CD14-positive monocyte (primary cell): ENCODE measurements at regions not wholly inside any gene's neighbourhood (a gene's known extent, or its start where the extent isn't known, plus 50 kb on each side); places are given as distances from the start of the nearest gene placed in this dataset.

Source experiments
- DNase-seq, 3 donors: peaks; one replicate each; pipeline ENCODE4 v3.0.0-alpha.2; 2011 to 2022
- H2AFZ ChIP-seq: 2 replicates; pipeline ENCODE4 v1.6.0; 2012; ENCODE audit warnings: mild to moderate bottlenecking, low read depth, low read length, inconsistent platforms; ENCODE audit not compliant: insufficient read depth, poor library complexity, severe bottlenecking
- H3K27ac ChIP-seq, 2 donors: 1 replicate in 1 of 2; 2 replicates in 1 of 2; pipeline ENCODE4 v1.5.1; 2012 to 2013; ENCODE audit warnings: low read length in 2 of 2, control low read depth in 1 of 2, inconsistent platforms in 1 of 2, low read depth in 1 of 2, mild to moderate bottlenecking in 1 of 2
- H3K27me3 ChIP-seq, 2 donors: one replicate each; pipeline versions ENCODE4 v1.6.0 to v1.6.1; 2011 to 2013; ENCODE audit warnings: low read length in 2 of 2; ENCODE audit not compliant: control insufficient read depth in 2 of 2, insufficient read depth in 2 of 2
- H3K36me3 ChIP-seq, 2 donors: replicated peaks in 1 of 2; 1 replicate in 1 of 2; 2 replicates in 1 of 2; pipeline versions ENCODE4 v1.5.1 to v1.6.1; 2012 to 2013; ENCODE audit warnings: low read length in 2 of 2, control low read depth in 1 of 2, inconsistent platforms in 1 of 2, mild to moderate bottlenecking in 1 of 2; ENCODE audit not compliant: insufficient read depth in 2 of 2, control insufficient read depth in 1 of 2
- H3K4me1 ChIP-seq, 2 donors: 1 replicate in 1 of 2; 2 replicates in 1 of 2; pipeline versions ENCODE4 v1.5.1 to v1.6.1; 2012 to 2013; ENCODE audit warnings: low read length in 2 of 2, control low read depth in 1 of 2, inconsistent platforms in 1 of 2, mild to moderate bottlenecking in 1 of 2, moderate library complexity in 1 of 2; ENCODE audit not compliant: insufficient read depth in 2 of 2, control insufficient read depth in 1 of 2
- H3K4me2 ChIP-seq: replicated peaks from 2 replicates; pipeline ENCODE3; 2012; ENCODE audit warnings: low read length, moderate library complexity, mild to moderate bottlenecking; ENCODE audit not compliant: poor library complexity, severe bottlenecking; ENCODE audit errors: extremely low read depth
- H3K4me3 ChIP-seq, 3 experiments: fragments of 200-600 bp in 1 of 3; sonication (generic) in 1 of 3; replicated peaks in 1 of 3; 1 replicate in 2 of 3; 2 replicates in 1 of 3; pipeline ENCODE4 v1.5.1; 2011 to 2013; ENCODE audit warnings: low read length in 3 of 3, mild to moderate bottlenecking in 3 of 3, control low read depth in 2 of 3, low read depth in 2 of 3, inconsistent platforms in 1 of 3, moderate library complexity in 1 of 3
- H3K79me2 ChIP-seq: 2 replicates; pipeline ENCODE4 v1.6.0; 2012; ENCODE audit warnings: mild to moderate bottlenecking, control low read depth, inconsistent platforms, low read length, moderate library complexity; ENCODE audit not compliant: insufficient read depth
- H3K9ac ChIP-seq: 2 replicates; pipeline ENCODE4 v1.6.0; 2017; ENCODE audit warnings: low read length, mild to moderate bottlenecking; ENCODE audit not compliant: insufficient read depth, poor library complexity, severe bottlenecking
- H3K9me3 ChIP-seq, 2 donors: replicated peaks in 1 of 2; 1 replicate in 1 of 2; 2 replicates in 1 of 2; pipeline versions ENCODE4 v1.5.1 to v1.6.1; 2012 to 2013; ENCODE audit warnings: low read length in 2 of 2, control low read depth in 1 of 2; ENCODE audit not compliant: control insufficient read depth in 1 of 2, insufficient read depth in 1 of 2
- H4K20me1 ChIP-seq: 2 replicates; pipeline ENCODE4 v1.6.0; 2012; ENCODE audit warnings: mild to moderate bottlenecking, low read length, control low read depth, moderate library complexity; ENCODE audit not compliant: insufficient read depth
- H3K27ac Mint-ChIP-seq, 7 donors: one replicate each; pipeline ENCODE4 v1.8.0; 2020; ENCODE audit warnings: mild to moderate bottlenecking in 7 of 7, mixed read lengths in 7 of 7, moderate library complexity in 6 of 7, inconsistent platforms in 2 of 7
- H3K27me3 Mint-ChIP-seq, 3 donors: one replicate each; pipeline ENCODE4 v1.8.0; 2021 to 2022; ENCODE audit warnings: low read depth in 3 of 3, mild to moderate bottlenecking in 3 of 3, mixed read lengths in 3 of 3, moderate library complexity in 3 of 3, inconsistent platforms in 1 of 3
- H3K36me3 Mint-ChIP-seq, 2 donors: one replicate each; pipeline ENCODE4 v1.8.0; 2020; ENCODE audit warnings: mixed read lengths in 2 of 2, inconsistent platforms in 1 of 2, mild to moderate bottlenecking in 1 of 2
- H3K4me1 Mint-ChIP-seq: one replicate; pipeline ENCODE4 v1.8.0; 2020; ENCODE audit warnings: mild to moderate bottlenecking, mixed read lengths
- H3K4me3 Mint-ChIP-seq, 2 donors: one replicate each; pipeline ENCODE4 v1.8.0; 2020; ENCODE audit warnings: mild to moderate bottlenecking in 2 of 2, mixed read lengths in 2 of 2, moderate library complexity in 1 of 2
- H3K9me3 Mint-ChIP-seq, 7 donors: one replicate each; pipeline ENCODE4 v1.8.0; 2020 to 2022; ENCODE audit warnings: mixed read lengths in 7 of 7, mild to moderate bottlenecking in 6 of 7, moderate library complexity in 6 of 7, inconsistent platforms in 2 of 7
- CTCF ChIP-seq: fragments of 200-600 bp; IDR thresholded peaks from one replicate; pipeline ENCODE4 v1.8.0; 2022; ENCODE audit warnings: antibody characterized with exemption, mild to moderate bottlenecking
- WGBS: methylation state at CpG from one replicate; pipeline ENCODE4 v1.1.5; 2013; ENCODE audit warnings: missing lambda C conversion rate; ENCODE audit not compliant: insufficient coverage; 5-methylcytosine and 5-hydroxymethylcytosine counted together
- intact Hi-C, 2 donors: fragments of 100-400 bp; cut with micrococcal nuclease; formaldehyde crosslinking; loops; one replicate each; pipeline versions ENCODE4 v1.15.0 to v1.15.1; 2023

GRCh38 chr1:29931477-29932175 lies 695.3 kb downstream of the PTPRU start:
- no peaks in the 10 kb centered on the region for H3K9me3 Mint-ChIP-seq
- intact Hi-C loops = no loop called here
- Histone ChIP-seq H3K9me3 (no peaks in the 10 kb centered on the region), H3K36me3 (no peaks in the 10 kb centered on the region), H3K9ac (no peak overlapping the region), H3K4me1 (no peaks in the 10 kb centered on the region), H2AFZ (no peak overlapping the region), H3K27ac (no peak overlapping the region), H4K20me1 (no peaks in the 10 kb centered on the region), H3K4me2 (no peak overlapping the region), H3K27me3 (no peaks in the 10 kb centered on the region), H3K4me3 (no peak overlapping the region), H3K79me2 (no peaks in the 10 kb centered on the region)
- H3K4me1 Mint-ChIP-seq = peaks cover 3% of the 10 kb centered on the region
- no peak overlapping the region for H3K27ac Mint-ChIP-seq
- peaks cover 4 to 6% (median 4%) of the 10 kb centered on the region in 3 donors for H3K27me3 Mint-ChIP-seq
- 70% methylated on average over 8 of the region's 13 CpGs for WGBS
- DNase-seq = no peak
- H3K36me3 Mint-ChIP-seq = no peaks in the 10 kb centered on the region
- no peak overlapping the region for H3K4me3 Mint-ChIP-seq
- TF ChIP-seq CTCF = no peak

GRCh38 chr1:29925058-29925457 lies 688.7 kb downstream of the PTPRU start:
- Histone ChIP-seq H3K79me2 (no peaks in the 10 kb centered on the region), H2AFZ (no peak overlapping the region), H4K20me1 (no peaks in the 10 kb centered on the region), H3K36me3 (no peaks in the 10 kb centered on the region), H3K9ac (no peak overlapping the region), H3K9me3 (no peaks in the 10 kb centered on the region), H3K4me2 (no peak overlapping the region), H3K4me1 (no peaks in the 10 kb centered on the region), H3K4me3 (no peak overlapping the region), H3K27ac (no peak overlapping the region), H3K27me3 (no peaks in the 10 kb centered on the region)
- Mint-ChIP-seq H3K27ac (no peak overlapping the region), H3K9me3 (peaks cover 0 to 2% (median 0%) of the 10 kb centered on the region in 7 donors), H3K4me1 (no peaks in the 10 kb centered on the region), H3K4me3 (no peak overlapping the region), H3K27me3 (peaks cover 2 to 5% (median 3%) of the 10 kb centered on the region in 3 donors), H3K36me3 (no peaks in the 10 kb centered on the region)
- 74% methylated on average over 4 of the region's 6 CpGs for WGBS
- intact Hi-C loops = no loop called here
- no peak for DNase-seq
- no peak for TF ChIP-seq CTCF
